HCT116 (cell line): ENCODE measurements at regions not wholly inside any gene's neighbourhood (a gene's known extent, or its start where the extent isn't known, plus 50 kb on each side); places are given as distances from the start of the nearest gene placed in this dataset.

Experiments used
- ATAC-seq: fragments of 200-7000 bp; cut with Tn5 transposase; 2 replicates; pipeline ENCODE4 v1.9.1; 2020; ENCODE audit warnings: mild to moderate bottlenecking, moderate library complexity
- BruUV-seq: library from RNA; stranded (reverse); fragments of 400-500 nt; replicated peaks from 2 replicates; lab custom pipeline; 2021; lab: Mats Ljungman, UMichigan
- CTCF ChIA-PET: fragments of 300-600 bp; sonication (Branson Sonifier 250); formaldehyde crosslinking; loops from one replicate; lab custom pipeline; 2021; ENCODE audit warnings: antibody characterized with exemption; lab: Charles Lee
- POLR2A ChIA-PET: fragments of 300-600, 350-600 bp; sonication (Branson Sonifier 250); formaldehyde crosslinking; loops from one replicate; lab custom pipeline; 2021; ENCODE audit warnings: antibody characterized with exemption; lab: Charles Lee
- RAD21 ChIA-PET, 2 experiments: fragments of 300-600 bp; sonication (Branson Sonifier 250); formaldehyde crosslinking; loops; one replicate each; lab custom pipeline; 2023; ENCODE audit warnings: low total read pairs in 2 of 2; ENCODE audit not compliant: uncharacterized antibody in 2 of 2, unreplicated experiment in 2 of 2, low non-redundant PET in 1 of 2; lab: Charles Lee
- DNase-seq: peaks from one replicate; pipeline ENCODE4 v3.0.0-alpha.2; 2010; ENCODE audit warnings: low read depth, low spot score
- H2AFZ ChIP-seq: fragments of 200-600 bp; shearing (Covaris generic), sonication (generic); 2 replicates; pipeline ENCODE4 v1.6.1; 2017; ENCODE audit warnings: low read depth, mixed run types, mixed read lengths, antibody characterized with exemption, low read length; ENCODE audit not compliant: poor library complexity, severe bottlenecking
- H3K27ac ChIP-seq: 2 replicates; pipeline ENCODE4 v1.5.1; 2012; ENCODE audit warnings: low read depth, low read length
- H3K27me3 ChIP-seq: fragments of 200-600 bp; sonication (generic); 2 replicates; pipeline ENCODE4 v1.6.1; 2016; ENCODE audit warnings: mixed run types, low read length, mixed read lengths; ENCODE audit not compliant: insufficient read depth
- H3K36me3 ChIP-seq, 2 experiments: fragments of 200-500 bp in 1 of 2; fragments of 200-600 bp in 1 of 2; sonication (Bioruptor generic) in 1 of 2; sonication (generic) in 1 of 2; 2 replicates each; pipeline versions ENCODE4 v1.5.1 to v1.6.1; 2014 to 2016; ENCODE audit warnings: low read length in 2 of 2, inconsistent platforms in 1 of 2, mixed read lengths in 1 of 2, mixed run types in 1 of 2; ENCODE audit not compliant: insufficient read depth in 2 of 2, control insufficient read depth in 1 of 2
- H3K4me1 ChIP-seq, 2 experiments: fragments of 200-600 bp in 1 of 2; sonication (generic) in 1 of 2; 2 replicates each; pipeline versions ENCODE4 v1.5.1 to v1.6.1; 2012 to 2017; ENCODE audit warnings: low read length in 2 of 2, inconsistent platforms in 1 of 2, mild to moderate bottlenecking in 1 of 2, mixed read lengths in 1 of 2, mixed run types in 1 of 2, moderate library complexity in 1 of 2; ENCODE audit not compliant: insufficient read depth in 2 of 2, control insufficient read depth in 1 of 2
- H3K4me2 ChIP-seq: fragments of 200-600 bp; sonication (generic); 2 replicates; pipeline ENCODE4 v1.6.1; 2017; ENCODE audit warnings: mixed run types, low read length, mixed read lengths
- H3K4me3 ChIP-seq, 2 experiments: fragments of 200-600 bp in 1 of 2; sonication (generic) in 1 of 2; replicated peaks in 1 of 2; 2 replicates each; pipeline ENCODE4 v1.5.1; 2011 to 2016; ENCODE audit warnings: low read length in 2 of 2, control low read depth in 1 of 2, low read depth in 1 of 2, mild to moderate bottlenecking in 1 of 2, mixed read lengths in 1 of 2, mixed run types in 1 of 2
- H3K79me2 ChIP-seq: fragments of 200-600 bp; sonication (generic); 2 replicates; pipeline ENCODE4 v1.6.1; 2017; ENCODE audit warnings: mild to moderate bottlenecking, mixed run types, low read length, moderate library complexity, mixed read lengths; ENCODE audit not compliant: insufficient read depth
- H3K9ac ChIP-seq: fragments of 200-600 bp; sonication (generic); 2 replicates; pipeline ENCODE4 v1.6.1; 2016; ENCODE audit warnings: low read length, mixed read lengths
- H3K9me2 ChIP-seq: fragments of 200-600 bp; sonication (generic), shearing (Covaris generic); 2 replicates; pipeline ENCODE4 v1.6.1; 2017; ENCODE audit warnings: mixed run types, mild to moderate bottlenecking, moderate library complexity; ENCODE audit not compliant: insufficient read depth
- H3K9me3 ChIP-seq, 2 experiments: fragments of 200-500 bp in 1 of 2; fragments of 200-600 bp in 1 of 2; sonication (Bioruptor generic) in 1 of 2; sonication (generic) in 1 of 2; 2 replicates each; pipeline ENCODE4 v1.6.1; 2014 to 2017; ENCODE audit warnings: low read length in 2 of 2, mixed read lengths in 2 of 2, inconsistent platforms in 1 of 2, low read depth in 1 of 2, mild to moderate bottlenecking in 1 of 2, mixed run types in 1 of 2, moderate library complexity in 1 of 2; ENCODE audit not compliant: control insufficient read depth in 1 of 2, insufficient read depth in 1 of 2
- H4K20me1 ChIP-seq: fragments of 200-600 bp; sonication (generic), shearing (Covaris generic); 2 replicates; pipeline ENCODE4 v1.6.1; 2017; ENCODE audit warnings: mixed run types, mild to moderate bottlenecking, moderate library complexity; ENCODE audit not compliant: insufficient read depth
- ATF3 ChIP-seq: IDR thresholded peaks from 2 replicates; pipeline ENCODE4 v1.6.1; 2012
- CBX3 ChIP-seq: IDR thresholded peaks from 2 replicates; pipeline ENCODE4 v1.6.1; 2012; ENCODE audit warnings: low read depth
- CEBPB ChIP-seq: IDR thresholded peaks from 2 replicates; pipeline ENCODE4 v1.6.1; 2012; ENCODE audit warnings: low read depth
- CTCF ChIP-seq, 3 experiments: fragments of 200-600 bp in 1 of 3; sonication (generic) in 1 of 3; IDR thresholded peaks in 2 of 3; conservative IDR thresholded peaks in 1 of 3; 2 replicates each; pipeline ENCODE4 v1.5.1; 2012 to 2017; ENCODE audit warnings: low read depth in 2 of 3, low read length in 2 of 3, antibody characterized with exemption in 1 of 3, borderline replicate concordance in 1 of 3, control low read depth in 1 of 3, mild to moderate bottlenecking in 1 of 3, mixed read lengths in 1 of 3, mixed run types in 1 of 3, moderate library complexity in 1 of 3; ENCODE audit not compliant: insufficient read depth in 1 of 3
- EGR1 ChIP-seq: IDR thresholded peaks from 2 replicates; pipeline ENCODE4 v1.6.1; 2012; ENCODE audit warnings: low read depth
- ELF1 ChIP-seq: IDR thresholded peaks from 2 replicates; pipeline ENCODE4 v1.6.1; 2012; ENCODE audit warnings: low read depth, borderline replicate concordance
- EZH2 ChIP-seq: fragments of 200-600 bp; sonication (generic); IDR thresholded peaks from 2 replicates; pipeline ENCODE4 v1.6.1; 2017; ENCODE audit warnings: antibody characterized with exemption, mixed run types
- EZH2phosphoT487 ChIP-seq: fragments of 200-600 bp; IDR thresholded peaks from 2 replicates; pipeline ENCODE4 v1.6.1; 2018; ENCODE audit warnings: antibody characterized with exemption, borderline replicate concordance
- FOSL1 ChIP-seq: IDR thresholded peaks from 2 replicates; pipeline ENCODE4 v1.6.1; 2012; ENCODE audit warnings: low read depth
- JUND ChIP-seq: IDR thresholded peaks from 2 replicates; pipeline ENCODE4 v1.6.1; 2012
- POLR2A ChIP-seq: IDR thresholded peaks from 2 replicates; pipeline ENCODE4 v1.7.0; 2011; ENCODE audit warnings: borderline replicate concordance; ENCODE audit not compliant: insufficient read depth, insufficient read length; ENCODE audit errors: extremely low read depth
- POLR2AphosphoS5 ChIP-seq: IDR thresholded peaks from 2 replicates; pipeline ENCODE4 v1.6.1; 2011; ENCODE audit warnings: mild to moderate bottlenecking, low read depth, low read length, moderate library complexity
- RAD21 ChIP-seq: IDR thresholded peaks from 2 replicates; pipeline ENCODE4 v1.6.1; 2012; ENCODE audit warnings: low read depth, mild to moderate bottlenecking
- SIN3A ChIP-seq: IDR thresholded peaks from 2 replicates; pipeline ENCODE4 v1.6.1; 2012; ENCODE audit warnings: low read depth
- SP1 ChIP-seq: IDR thresholded peaks from 2 replicates; pipeline ENCODE4 v1.6.1; 2012; ENCODE audit warnings: low read depth
- YY1 ChIP-seq: IDR thresholded peaks from 2 replicates; pipeline ENCODE4 v1.6.1; 2011; ENCODE audit warnings: low read length, low read depth, moderate library complexity, mild to moderate bottlenecking; ENCODE audit not compliant: insufficient replicate concordance; ENCODE audit errors: extremely low read depth
- ZBTB33 ChIP-seq: IDR thresholded peaks from 2 replicates; pipeline ENCODE4 v1.6.1; 2011; ENCODE audit warnings: mild to moderate bottlenecking, low read length, moderate library complexity; ENCODE audit not compliant: insufficient replicate concordance; ENCODE audit errors: extremely low read depth
- ZFX ChIP-seq: fragments of 450-650 bp; IDR thresholded peaks from 2 replicates; pipeline ENCODE4 v1.6.1; 2017
- ZNF274 ChIP-seq: fragments of 200-500 bp; sonication (Bioruptor generic); IDR thresholded peaks from 2 replicates; pipeline ENCODE4 v1.6.1; 2014; ENCODE audit warnings: mild to moderate bottlenecking, low read depth, low read length, inconsistent platforms
- intact Hi-C: fragments of 100-400 bp; cut with micrococcal nuclease; formaldehyde crosslinking; loops from 2 replicates; pipeline ENCODE4 v1.10.0; 2022

- Histone ChIP-seq H3K9ac (no peak overlapping the region), H3K4me3 (no peak overlapping the region), H2AFZ (no peak overlapping the region), H4K20me1 (no peaks in the 10 kb centered on the region), H3K79me2 (no peaks in the 10 kb centered on the region), H3K4me2 (no peak overlapping the region)
- POLR2A ChIA-PET, result no interaction called here
- no peak for ATAC-seq
- intact Hi-C loops, result no loop called here
- TF ChIP-seq SP1, result no peak
- TF ChIP-seq POLR2AphosphoS5, result no peak
- no peak for TF ChIP-seq ZFX
- TF ChIP-seq ZBTB33, result no peak
- TF ChIP-seq FOSL1, result no peak
- TF ChIP-seq ATF3, result no peak
- TF ChIP-seq ELF1, result no peak
- TF ChIP-seq CEBPB, result no peak
- TF ChIP-seq EZH2, result no peak
- TF ChIP-seq CTCF (IDR thresholded peaks at IDR 0.05 in 2 of 3, conservative IDR thresholded peaks at IDR 0.05 in 1 of 3; ENCODE audit: borderline replicate concordance in 1 of 3, insufficient read depth in 1 of 3, low read depth in 2 of 3, low read length in 2 of 3), result no peak
- no peak for TF ChIP-seq EZH2phosphoT487
- no peak for TF ChIP-seq JUND
- no peak for TF ChIP-seq CBX3
- TF ChIP-seq POLR2A, result no peak
- TF ChIP-seq ZNF274, result no peak
- no peak for TF ChIP-seq SIN3A
- TF ChIP-seq YY1, result no peak
- TF ChIP-seq RAD21, result no peak
- TF ChIP-seq EGR1, result no peak
- TF ChIP-seq, all 23 proteins: peak for 0
- RAD21 ChIA-PET, result no interaction called here
- Histone ChIP-seq H3K27me3 (no peaks in the 10 kb centered on the region), H3K4me1 (peaks cover 0 to 16% of the 10 kb centered on the region in 2 experiments; a peak in 2 of 4 replicates), H3K27ac (no peak overlapping the region), H3K36me3 (no peaks in the 10 kb centered on the region), H3K9me3 (no peaks in the 10 kb centered on the region), H3K9me2 (no peaks in the 10 kb centered on the region)
- CTCF ChIA-PET, result no interaction called here
- no TSS peak for BruUV-seq
- no peak for DNase-seq
Observed at GRCh38 chr6:81812401-81812800, 59.9 kb upstream of the TENT5A start.
